ENCODE measurements at regions not wholly inside any gene's neighbourhood (a gene's known extent, or its start where the extent isn't known, plus 50 kb on each side); places are given as distances from the start of the nearest gene placed in this dataset.

DNA sequence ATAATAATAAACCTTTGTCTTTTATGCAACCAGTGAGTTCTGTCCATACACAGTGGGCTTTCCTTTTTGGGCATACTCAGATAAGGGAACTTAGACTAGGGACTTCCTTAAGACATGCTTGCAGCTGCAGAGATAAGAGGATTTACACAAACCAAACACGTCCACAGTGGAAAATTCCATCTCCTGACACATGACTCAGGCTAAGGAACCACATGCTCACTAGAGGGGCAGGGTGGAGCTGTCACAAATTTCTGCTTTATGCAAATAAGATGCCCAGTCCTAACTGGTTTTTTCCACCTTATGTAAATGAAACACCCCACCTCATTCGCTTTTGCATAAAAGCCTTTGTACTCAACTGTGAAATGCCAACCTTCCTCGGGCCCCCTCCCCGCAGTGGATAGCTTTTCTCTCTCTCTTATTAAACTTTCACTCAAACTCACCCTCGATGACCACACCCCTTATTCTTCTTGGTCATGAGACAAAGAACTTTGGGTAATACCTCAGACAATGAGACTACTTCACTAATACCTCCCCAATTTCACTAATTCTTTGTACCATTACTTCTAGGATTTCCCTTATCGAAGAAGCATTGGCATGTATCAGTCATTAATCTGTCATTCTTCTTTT is 170.3 kb upstream of the FTMT start:
- no peak for DNase-seq

DNA sequence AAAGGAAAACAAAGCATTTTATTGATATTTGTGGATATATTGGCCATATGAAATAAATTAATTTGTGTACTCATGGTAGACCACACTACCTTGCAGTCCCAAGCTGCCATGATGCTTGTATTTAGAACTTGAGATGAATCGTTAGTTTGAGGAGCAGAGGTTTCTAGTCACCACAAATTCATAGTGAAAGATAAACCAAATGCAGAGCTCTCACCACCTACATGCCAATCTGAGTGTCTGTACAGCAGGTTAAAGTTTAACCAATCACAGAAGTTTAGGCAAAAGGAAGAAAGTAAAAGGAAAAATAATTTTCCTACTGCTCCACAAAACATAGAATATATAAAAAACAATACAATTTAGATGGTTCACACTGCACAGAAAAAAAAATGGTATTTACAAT is 163.6 kb upstream of the FTMT start:
- DNase-seq: no peak

DNA sequence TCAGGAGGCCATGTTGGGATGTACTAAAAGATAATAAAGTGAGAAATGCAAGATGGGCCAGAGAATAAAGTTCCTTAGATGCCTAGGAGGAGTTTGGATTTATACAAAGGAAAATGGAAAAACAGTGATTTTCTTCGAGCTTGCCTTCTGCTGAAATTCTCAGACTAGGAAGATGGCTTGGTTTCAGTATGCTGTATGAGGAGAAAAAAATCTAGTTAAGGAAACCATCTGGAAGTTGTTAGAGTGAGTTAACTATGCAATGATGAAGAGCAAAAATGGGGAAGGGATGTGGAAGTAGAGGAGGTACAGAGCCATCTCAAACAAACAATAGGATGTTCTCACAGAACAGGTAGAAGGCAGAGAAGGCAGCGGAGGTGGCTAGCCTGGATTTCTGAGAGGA is 162.9 kb upstream of the FTMT start:
- no peak for DNase-seq

DNA sequence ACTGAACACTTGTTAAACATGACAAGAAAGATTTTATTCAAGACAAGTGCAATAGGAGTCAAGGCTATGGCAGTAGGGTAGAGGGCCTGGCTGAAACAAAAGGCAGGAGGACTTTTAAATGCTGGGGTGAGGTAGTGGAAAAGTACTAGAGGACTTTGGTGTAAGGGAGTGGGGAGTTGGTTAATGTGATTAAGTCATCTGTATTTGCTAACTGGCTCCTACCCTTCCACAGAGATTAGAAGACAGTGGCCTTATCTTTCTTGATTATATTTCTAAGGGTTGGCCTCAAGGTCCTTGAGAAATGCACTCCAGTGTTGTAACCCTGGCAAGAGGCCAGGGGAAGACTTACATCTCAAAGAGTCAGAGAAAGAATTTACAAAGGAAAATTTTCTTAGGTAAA is 160.2 kb upstream of the FTMT start:
- DNase-seq: no peak

DNA sequence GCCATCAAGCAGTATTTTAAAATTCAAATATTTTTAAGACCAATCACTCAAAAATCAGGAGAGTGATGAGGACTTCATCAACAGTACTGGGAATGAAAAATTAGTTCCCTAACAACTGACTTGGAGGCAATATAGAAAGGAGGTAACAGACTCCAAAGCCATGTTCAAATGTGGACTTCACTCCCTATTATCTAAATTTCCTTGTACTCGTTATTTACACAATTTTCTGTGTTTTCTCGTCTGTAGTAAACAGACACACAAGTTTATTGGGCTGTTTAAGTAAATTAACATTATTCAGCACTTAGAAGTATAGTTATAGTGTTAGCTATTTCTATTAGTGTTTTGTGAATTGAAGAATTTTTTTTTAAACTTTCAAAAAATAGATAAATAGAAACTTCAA is 159.5 kb upstream of the FTMT start:
- no peak for DNase-seq

DNA sequence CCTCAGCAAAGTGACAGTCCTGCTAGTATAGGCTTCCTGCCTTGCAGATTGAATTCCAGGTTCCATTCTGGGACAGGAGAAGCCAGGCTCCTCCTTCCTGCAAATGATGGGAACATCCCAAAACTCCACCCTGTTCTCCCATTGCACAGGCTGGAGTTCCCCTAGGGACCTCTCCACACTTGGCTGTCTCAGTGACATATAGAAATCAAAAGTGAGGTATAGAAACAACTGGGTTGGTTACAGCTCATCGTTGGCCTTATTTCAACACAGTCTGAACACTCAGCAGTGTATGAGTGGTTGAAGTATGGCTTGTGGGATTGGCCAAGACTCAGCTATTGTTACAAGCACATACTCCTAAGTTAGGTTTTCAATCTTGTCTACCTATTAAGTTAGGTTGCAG is 157.8 kb upstream of the FTMT start:
- DNase-seq: no peak

DNA sequence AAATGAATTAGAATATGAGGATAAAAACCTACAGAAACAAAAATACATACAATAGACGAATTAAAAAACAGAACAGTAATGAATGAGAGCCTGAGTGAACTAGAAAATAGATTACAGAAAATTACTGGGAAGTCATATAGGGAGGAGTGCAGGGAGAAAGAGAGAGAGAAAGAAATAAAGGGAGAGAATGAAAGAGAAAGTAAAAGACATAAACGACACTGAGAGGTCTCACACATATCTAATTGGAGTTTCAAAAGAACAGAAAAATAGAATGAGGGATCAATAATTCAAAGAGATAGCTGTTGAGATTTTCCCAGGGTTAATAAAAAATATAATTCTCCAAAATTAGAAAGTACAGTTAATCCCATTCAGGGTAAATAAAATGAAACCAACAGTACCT is 156.4 kb upstream of the FTMT start:
- no peak for DNase-seq

DNA sequence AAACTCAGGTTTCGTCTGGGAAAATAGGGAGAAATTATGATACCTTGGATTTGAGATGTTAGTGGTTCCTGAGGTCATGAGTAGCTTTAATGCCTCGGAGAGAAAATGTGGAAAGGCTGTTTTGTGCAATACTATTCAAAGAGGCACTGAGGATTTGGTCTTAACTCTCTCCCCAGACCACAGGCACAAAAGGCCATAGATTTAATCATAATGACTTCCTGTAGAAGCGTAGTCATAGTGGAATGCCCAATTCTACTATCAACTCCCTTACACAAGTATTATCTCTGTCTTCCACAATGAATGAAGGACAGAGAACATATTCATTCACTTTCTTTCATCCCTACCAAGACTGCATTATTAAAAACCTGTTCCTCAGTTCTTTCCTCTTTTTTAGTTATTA is 153.0 kb upstream of the FTMT start:
- no peak for DNase-seq

DNA sequence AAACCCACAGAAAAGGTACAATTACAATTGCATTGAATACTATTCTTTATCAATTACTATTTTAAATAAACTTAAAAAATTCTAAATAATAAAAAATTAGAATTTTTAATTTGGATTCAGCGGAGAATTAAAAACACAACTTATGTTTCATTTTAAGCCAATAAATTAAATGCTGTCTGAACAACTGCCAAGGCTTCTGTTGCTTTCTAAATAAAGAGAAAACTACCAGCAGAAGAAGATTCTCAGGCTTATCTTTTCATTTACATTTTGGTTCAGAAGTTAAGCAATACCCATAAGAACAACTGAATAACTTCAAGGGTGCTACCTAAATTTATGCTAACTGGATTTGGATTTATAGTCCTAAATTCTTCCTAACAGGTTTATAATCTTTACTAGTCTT is 150.0 kb upstream of the FTMT start:
- DNase-seq: no peak

DNA sequence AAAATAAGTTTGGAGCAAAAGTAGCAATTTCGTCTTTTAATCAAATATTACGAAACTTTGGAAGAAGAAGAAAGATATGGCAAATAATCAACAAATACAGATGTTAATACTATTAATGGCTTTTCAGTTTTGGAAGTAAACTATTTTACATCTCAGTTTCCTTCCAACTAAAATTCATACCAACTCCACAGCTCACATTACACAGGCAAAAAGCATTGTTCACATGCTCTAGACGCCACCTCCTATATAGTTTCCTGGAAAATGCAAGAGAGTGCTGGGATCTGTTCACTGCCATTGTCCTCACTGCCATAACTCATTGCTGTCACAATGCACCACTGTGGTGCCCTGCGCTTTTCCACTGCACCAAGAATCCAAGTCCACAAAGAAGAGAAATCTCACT is 149.0 kb upstream of the FTMT start:
- no peak for DNase-seq

DNA sequence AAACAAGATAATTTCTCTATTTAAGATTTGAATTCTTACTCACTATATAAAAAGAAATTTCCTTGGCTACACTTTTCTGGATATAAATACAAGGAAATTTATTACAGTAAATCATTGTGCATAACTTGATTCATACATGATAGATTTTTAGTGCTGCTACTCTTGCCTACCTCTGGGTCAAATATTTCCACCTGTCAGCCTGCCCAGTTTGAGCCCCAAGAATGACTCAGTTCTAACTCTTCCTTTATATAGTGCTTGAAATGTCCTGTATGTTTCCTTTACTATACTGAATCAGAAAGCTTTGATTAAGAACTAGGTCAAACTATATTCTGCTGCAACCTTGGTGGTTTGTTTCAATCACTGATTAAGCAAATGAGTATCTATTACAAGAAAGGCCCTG is 147.4 kb upstream of the FTMT start:
- DNase-seq: no peak

DNA sequence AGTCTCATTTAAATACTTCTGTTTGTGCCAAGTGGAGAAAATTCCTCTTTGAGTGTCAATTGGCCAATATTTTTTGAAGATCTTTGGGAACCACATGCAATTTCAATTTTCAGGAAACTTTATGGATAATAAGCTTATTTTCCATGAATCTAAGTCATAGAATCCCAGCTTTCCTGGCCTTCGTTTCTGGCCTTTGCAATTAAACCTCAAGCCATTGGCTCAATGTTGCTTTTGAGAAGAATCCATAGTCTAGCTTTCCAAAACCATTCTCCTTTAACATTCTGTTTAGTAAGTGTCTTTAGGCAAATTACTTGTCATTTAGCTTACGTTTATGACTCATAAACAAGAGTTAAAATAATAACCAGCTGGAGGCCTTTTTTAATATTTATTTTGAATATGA is 145.0 kb upstream of the FTMT start:
- DNase-seq: no peak

DNA sequence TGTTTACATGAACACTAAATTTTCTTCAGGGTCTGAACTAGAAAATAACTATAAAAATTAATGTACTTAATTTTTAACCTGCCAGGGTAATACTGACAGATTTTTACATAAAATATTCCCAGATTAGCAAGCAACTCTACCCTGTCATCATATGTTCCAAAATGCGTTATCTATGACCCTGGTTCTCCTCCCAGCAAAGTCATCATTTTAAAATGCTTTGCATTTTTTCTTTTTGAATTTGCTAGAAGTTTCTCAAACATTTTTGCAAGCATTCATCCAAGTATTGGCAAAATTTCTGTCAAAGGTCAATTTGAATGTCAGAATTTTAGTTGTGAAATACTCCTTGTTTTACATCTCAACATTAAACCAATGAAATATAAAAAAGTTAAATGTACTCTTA is 144.5 kb upstream of the FTMT start:
- no peak for DNase-seq

DNA sequence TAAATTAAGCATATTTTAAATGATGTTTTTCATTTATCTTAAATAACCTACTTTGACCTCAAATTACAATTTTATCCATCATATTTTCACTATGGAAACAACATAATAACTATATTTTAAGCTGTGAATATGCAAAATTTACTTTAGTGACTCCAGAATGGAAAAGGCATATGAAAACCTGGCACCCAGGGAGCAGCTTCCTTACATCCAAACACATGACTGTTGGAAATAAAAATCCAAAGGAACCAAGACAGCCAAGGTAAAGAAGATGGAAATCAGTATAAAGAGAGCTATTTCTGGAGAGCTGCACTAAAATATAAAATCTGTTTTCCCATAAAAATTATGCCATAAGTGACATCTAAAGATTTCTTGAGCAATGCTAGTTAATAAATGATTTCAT is 140.3 kb upstream of the FTMT start:
- DNase-seq: no peak

DNA sequence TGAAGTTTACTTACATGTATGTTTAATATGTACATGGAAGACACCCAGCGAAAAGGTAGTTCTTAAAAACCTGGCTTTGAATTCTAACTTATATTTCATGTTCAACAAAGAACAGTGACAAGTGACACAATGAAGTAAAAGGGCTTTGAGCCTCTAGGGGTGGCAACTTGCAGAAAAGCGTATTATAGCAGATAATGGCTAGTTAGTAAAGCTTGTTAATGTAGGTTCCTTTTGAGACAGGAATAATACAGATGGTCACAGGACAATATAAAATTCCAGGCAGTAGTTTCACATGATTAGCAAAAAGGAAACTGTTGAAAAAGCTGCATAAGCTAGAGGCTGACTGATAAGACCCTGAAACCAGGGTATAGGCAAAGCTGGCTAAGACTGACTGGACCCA is 132.4 kb upstream of the FTMT start:
- DNase-seq: no peak

DNA sequence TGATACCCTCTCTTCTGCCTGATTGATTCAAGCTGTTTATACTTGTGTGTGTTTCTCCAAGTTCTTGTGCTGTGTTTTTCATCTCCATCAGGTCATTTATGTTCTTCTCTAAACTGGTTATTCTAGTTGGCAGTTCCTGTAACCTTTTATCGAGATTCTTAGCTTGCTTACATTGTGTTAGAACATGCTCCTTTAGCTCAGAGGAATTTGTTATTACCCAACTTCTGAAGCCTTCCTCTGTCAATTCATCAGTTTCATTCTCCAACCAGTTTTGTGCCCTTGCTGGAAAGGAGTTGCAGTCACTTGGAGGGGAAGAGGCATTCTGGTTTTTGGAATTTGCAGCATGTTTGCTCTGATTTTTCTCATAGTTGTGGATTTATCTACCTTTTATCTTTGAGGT is 126.2 kb upstream of the FTMT start:
- DNase-seq: no peak

DNA sequence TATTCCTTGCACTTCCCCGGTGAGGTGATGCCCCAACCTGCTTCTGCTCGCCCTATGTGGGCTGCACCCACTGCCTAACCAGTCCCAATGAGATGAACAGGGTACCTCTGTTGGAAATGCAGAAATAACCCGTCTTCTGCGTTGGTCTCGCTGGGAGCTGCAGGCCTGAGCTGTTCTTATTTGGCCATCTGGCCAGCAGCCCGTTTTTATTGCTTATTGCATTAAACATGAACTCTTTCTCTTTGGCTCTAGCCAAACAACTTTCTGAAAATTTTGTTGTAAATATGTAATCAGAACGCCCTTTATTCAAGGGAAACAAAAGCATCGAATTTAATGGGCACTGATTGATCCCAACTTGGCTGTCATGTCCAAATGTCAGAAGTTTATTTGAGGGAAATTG is 124.7 kb upstream of the FTMT start:
- no peak for DNase-seq

DNA sequence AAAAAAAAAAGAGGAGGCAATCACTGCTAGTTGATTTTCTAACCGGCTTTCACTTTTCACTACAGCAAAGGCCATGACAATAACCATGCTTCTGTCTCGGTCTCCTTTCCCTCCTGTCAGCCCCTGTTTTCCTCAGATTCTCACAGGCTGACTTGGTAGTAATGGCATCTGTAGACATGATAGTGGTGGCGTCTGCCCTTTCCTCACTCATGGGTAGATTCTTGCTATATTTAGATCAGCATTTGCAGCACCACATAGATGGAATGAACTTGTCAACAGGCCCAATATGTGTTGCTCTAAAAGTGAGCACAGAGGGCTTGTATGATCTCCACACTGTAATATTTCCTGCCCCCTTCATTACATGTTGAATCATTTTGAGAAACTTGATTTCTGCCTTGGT is 120.3 kb upstream of the FTMT start:
- no peak for DNase-seq

DNA sequence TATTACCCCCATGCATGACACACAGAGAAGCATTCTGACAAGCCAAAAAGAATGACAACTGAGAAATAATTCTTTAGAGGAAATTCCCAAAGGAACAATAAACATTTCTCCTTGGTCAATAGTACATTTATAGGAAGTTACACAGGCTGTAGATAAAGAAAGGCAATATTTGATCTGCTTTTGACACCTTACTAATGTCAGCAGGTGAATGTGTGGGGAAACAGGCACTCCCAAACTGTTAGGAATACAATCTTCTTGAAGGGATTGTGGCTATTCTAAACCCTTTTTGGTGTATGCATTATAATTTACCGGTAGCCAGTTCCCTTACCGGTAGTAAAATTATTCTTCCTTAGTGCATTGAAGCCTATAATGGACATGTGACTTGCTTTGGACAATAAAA is 116.1 kb upstream of the FTMT start:
- no peak for DNase-seq

DNA sequence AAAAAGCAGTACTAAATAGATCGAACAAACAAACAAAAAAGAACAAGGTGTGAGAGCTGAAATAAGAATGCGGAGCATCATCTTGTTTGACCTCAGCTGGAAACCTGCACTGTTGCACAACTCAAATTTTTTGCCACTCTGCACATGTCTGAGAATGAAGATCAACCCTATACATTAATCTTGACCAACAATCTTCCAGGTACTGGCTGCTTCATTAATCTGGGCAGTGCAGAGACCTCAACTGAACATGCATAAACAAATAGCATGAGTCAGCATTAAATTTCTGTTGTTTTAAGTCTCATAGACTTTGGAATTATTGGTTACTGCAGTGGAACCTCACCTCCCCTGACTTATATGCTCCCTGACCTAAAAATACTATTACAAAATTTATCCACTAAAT is 114.6 kb upstream of the FTMT start:
- DNase-seq: no peak

DNA sequence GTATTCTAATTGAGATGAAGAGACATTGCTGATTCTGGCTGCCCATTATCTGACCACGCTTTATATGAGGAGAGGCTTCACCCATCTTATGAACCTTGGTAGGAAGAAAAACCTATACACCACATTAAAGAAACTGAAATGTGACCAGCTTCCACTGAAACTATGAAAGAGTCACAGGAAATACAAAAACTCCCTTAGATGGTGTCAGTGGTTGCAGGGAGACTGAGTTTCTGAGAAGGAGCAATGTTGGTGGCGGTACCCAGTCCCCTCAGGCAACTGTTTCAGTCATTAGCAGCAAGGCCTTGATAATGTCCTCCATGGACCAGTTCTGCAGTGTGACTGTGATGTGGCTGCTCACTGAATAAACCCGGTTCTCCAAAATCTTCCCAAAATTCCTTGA is 110.5 kb upstream of the FTMT start:
- DNase-seq: no peak

DNA sequence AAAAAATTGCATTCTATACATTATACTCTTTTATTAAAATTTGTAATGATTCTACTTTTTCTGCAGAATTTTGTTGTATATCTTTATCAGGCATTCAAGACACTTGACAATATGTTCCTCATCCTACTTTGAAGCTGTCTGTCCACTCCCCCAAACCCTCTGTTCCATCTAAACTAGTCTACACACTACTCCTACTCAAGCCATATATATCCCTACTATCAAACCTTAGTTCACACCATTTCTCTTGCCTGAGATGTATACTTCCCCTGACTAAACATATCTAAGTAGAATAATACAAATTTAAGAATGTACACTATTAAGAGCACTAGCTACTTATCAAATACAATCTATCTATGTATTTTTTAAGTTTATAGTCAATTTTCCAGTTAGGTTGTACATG is 107.1 kb upstream of the FTMT start:
- DNase-seq: no peak

DNA sequence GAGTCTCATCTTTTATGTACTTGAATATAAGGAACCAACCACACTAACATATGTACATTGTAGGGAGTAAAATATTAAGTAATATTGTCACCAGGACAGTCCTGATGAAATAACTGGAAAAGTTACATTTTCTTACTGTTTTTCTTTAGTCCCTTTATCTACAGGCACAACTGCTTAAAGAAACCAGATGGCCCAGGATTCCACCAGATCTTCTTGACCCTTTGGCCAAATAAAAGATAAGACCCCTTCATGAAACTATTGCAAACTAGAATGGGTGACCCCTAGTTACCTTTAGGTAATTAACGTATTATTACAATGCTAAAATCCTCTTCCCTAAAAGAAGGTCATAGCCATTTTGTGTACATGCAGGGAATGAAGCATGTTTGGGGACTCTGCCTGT is 106.3 kb upstream of the FTMT start:
- no peak for DNase-seq

DNA sequence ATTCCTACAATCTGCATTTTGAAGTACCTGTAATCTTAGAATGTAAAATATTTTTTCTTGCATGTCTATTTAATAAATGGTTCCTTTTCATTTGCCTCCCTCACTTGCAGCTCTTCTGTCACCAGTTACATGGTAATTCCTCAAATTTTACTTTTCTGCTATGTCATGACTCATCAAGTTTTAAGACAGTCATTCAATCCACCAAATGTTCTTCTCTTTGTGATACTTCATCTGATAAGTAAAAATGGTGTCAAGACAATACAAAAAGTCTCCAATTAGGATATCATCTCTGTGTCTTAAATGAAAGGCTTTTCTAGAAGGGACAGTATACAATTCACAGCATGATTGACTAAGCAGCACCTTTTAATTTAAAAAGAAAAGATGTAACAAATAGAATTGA is 104.9 kb upstream of the FTMT start:
- DNase-seq: no peak

DNA sequence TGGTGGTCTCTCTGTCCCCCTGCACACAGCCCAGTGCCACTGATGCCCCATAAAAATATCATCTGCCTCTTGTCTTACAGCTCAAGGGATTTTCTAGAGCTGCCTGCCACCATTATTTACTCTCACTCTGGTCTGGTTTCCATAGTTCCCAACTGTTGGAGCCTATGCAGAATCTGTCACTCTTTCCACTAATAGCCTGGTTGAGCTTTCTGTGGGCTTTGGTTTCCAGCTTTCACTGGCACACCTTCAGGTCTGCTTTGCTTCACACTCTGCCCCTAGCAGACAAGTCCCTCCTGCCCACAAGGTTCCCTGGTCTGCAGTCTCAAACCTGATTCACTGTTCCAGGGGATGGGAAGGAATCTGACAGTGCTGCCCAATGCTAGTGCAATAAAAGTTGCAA is 103.0 kb upstream of the FTMT start:
- DNase-seq: no peak

DNA sequence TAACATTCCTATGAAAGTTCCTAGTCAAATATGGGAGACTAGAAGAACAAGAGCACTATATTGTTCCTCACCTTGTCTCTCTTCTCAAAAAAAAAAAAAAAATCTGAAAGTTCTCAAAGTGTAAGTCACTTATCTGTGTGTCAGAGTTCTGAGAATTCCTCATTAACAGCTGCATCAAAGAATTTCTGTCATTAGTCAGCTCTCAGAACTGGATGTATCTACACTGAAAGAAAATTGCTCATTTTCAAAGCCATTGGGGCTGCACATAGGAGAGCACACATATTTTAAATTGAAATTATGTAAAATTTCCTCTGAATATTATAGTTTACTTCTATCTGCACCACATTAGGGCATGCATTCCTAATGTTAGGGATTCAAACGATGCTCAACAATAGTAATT is 99.5 kb upstream of the FTMT start:
- no peak for DNase-seq

Data from GF-D8 (cell line).